ENCODE measurements at regions not wholly inside any gene's neighbourhood (a gene's known extent, or its start where the extent isn't known, plus 50 kb on each side); places are given as distances from the start of the nearest gene placed in this dataset.

DNA sequence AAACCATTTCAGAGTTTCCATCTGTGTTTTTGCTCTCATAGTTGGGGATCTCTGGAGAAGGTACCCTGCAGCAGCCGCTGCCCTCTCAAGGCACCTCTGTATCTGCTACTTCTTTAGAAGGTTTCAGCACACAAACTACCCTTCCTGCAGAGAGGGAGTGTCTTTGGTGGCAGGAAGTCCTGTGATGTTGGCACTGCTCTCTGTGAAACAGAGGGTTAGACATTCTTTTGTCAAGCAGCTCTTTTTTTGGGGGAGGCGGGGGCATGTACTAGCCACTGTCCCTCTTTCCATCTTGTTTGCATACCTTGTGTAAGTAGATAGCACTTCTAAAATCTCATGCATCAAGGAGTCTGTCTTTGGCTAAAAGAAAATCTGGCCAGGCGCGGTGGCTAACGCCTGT lies 352.6 kb downstream of the BMP4 start:
- no peak for ATAC-seq (ENCODE audit: low FRiP score)
- 93 to 96% methylated on average over 5 of the region's 5 CpGs for WGBS, 2 donors

DNA sequence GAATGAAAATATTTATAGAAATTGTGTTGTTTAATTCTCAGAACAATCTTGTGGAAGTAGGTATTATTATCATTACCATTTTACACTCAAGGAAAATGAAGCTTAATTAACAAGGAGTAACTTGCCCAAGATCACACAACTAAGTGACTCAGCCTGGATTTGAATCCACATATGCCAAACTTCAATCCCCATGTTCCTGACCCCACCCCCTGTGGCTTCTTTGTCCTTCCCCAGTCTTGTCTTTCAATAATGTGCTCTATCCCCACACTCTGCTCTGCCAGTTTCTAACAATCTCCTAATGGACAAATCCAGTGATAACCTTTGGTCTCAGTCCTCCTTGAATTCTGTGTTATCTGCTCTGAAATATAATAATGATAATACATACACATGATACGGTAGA lies 355.2 kb downstream of the BMP4 start:
- no peaks in the 10 kb centered on the region for H3K4me1 ChIP-seq (ENCODE audit: control insufficient read depth in 1 of 2, insufficient read depth in 2 of 2, low read length in 2 of 2)
- no peaks in the 10 kb centered on the region for H3K9me3 ChIP-seq (ENCODE audit: control insufficient read depth, low read length)
- DNase-seq = no peak
- no peak for ATAC-seq (ENCODE audit: low FRiP score)
- no peak overlapping the region for H3K27ac ChIP-seq (ENCODE audit: low read depth in 1 of 2, low read length in 2 of 2)
- WGBS, 2 donors = 75 to 76% methylated on average over 1 of the region's 1 CpG
- no peaks in the 10 kb centered on the region for H3K27me3 ChIP-seq (ENCODE audit: control insufficient read depth in 1 of 2, insufficient read depth in 2 of 2, low read length in 1 of 2)
- no peaks in the 10 kb centered on the region for H3K36me3 ChIP-seq (ENCODE audit: control insufficient read depth in 1 of 2, insufficient read depth in 2 of 2, low read length in 1 of 2)
- intact Hi-C loops (cut with DNase I) = no loop called here
- no peak overlapping the region for H3K4me3 ChIP-seq (ENCODE audit: low read length in 2 of 2)

More for the DNA sequence above, 352.6 kb downstream of the BMP4 start:
- DNase-seq = no peak
- Histone ChIP-seq H3K4me1 (ENCODE audit: control insufficient read depth in 1 of 2, insufficient read depth in 2 of 2, low read length in 2 of 2) (no peaks in the 10 kb centered on the region), H3K27ac (ENCODE audit: low read depth in 1 of 2, low read length in 2 of 2) (no peak overlapping the region), H3K27me3 (ENCODE audit: control insufficient read depth in 1 of 2, insufficient read depth in 2 of 2, low read length in 1 of 2) (no peaks in the 10 kb centered on the region), H3K9me3 (ENCODE audit: control insufficient read depth, low read length) (peaks cover 2% of the 10 kb centered on the region), H3K4me3 (ENCODE audit: low read length in 2 of 2) (no peak overlapping the region), H3K36me3 (ENCODE audit: control insufficient read depth in 1 of 2, insufficient read depth in 2 of 2, low read length in 1 of 2) (no peaks in the 10 kb centered on the region)
- intact Hi-C loops (cut with DNase I) = no loop called here

- H3K27ac ChIP-seq (ENCODE audit: low read depth in 1 of 2, low read length in 2 of 2) = no peak overlapping the region
- peaks cover under 1% of the 10 kb centered on the region for H3K9me3 ChIP-seq (ENCODE audit: control insufficient read depth, low read length)
- no peaks in the 10 kb centered on the region for H3K27me3 ChIP-seq (ENCODE audit: control insufficient read depth in 1 of 2, insufficient read depth in 2 of 2, low read length in 1 of 2)
- no peak overlapping the region for H3K4me3 ChIP-seq (ENCODE audit: low read length in 2 of 2)
- intact Hi-C loops (cut with DNase I) = no loop called here
- DNase-seq (no peak), ATAC-seq (ENCODE audit: low FRiP score) (no peak)
- WGBS, 2 donors = 75% methylated on average over 6 of the region's 6 CpGs
- H3K4me1 ChIP-seq (ENCODE audit: control insufficient read depth in 1 of 2, insufficient read depth in 2 of 2, low read length in 2 of 2) = no peaks in the 10 kb centered on the region
- no peaks in the 10 kb centered on the region for H3K36me3 ChIP-seq (ENCODE audit: control insufficient read depth in 1 of 2, insufficient read depth in 2 of 2, low read length in 1 of 2)
Measured at GRCh38 chr14:53599221-53599945, 357.2 kb downstream of the BMP4 start.

DNA sequence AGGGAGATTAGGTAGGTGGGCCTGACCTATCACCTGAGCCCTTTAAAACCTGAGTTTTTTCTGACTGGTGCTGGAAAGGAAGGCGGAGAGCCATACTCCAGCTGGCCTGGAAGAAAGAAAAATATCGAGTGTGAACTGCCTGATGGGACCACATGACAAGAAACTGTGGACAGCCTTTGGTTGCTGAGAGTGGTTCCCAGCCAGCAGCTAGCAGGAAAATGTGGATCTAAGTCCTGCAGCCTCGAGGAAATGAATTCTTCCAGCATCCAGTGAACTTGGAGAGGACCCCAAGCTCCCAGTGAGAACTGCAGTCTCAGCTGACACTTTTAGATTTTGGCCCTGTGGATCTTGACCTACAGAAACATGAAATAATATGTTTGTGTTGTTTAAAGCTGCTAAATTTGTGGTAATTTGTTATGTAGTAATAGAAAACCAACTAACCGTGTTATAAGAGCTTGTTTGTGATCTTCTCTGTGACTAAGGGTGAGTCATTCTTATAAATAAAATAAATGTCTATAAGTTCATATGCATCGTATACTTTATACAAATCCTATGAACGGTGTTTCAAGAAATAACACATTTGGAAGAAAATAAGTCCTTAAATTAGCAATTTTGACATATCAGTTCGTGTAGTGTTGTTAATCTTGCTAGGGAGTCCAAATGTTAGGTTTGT lies 359.6 kb downstream of the BMP4 start:
- H3K4me3 ChIP-seq (ENCODE audit: low read length in 2 of 2) = no peak overlapping the region
- H3K27ac ChIP-seq (ENCODE audit: low read depth in 1 of 2, low read length in 2 of 2) = no peak overlapping the region
- peaks cover 1% of the 10 kb centered on the region for H3K9me3 ChIP-seq (ENCODE audit: control insufficient read depth, low read length)
- no peaks in the 10 kb centered on the region for H3K36me3 ChIP-seq (ENCODE audit: control insufficient read depth in 1 of 2, insufficient read depth in 2 of 2, low read length in 1 of 2)
- H3K4me1 ChIP-seq (ENCODE audit: control insufficient read depth in 1 of 2, insufficient read depth in 2 of 2, low read length in 2 of 2) = no peaks in the 10 kb centered on the region
- intact Hi-C loops (cut with DNase I) = no loop called here
- H3K27me3 ChIP-seq (ENCODE audit: control insufficient read depth in 1 of 2, insufficient read depth in 2 of 2, low read length in 1 of 2) = no peaks in the 10 kb centered on the region
- DNase-seq (no peak), ATAC-seq (ENCODE audit: low FRiP score) (no peak)
- 61 to 63% methylated on average over 7 of the region's 7 CpGs for WGBS, 2 donors

- ATAC-seq (ENCODE audit: low FRiP score) = no peak
- no peaks in the 10 kb centered on the region for H3K4me1 ChIP-seq (ENCODE audit: control insufficient read depth in 1 of 2, insufficient read depth in 2 of 2, low read length in 2 of 2)
- no peaks in the 10 kb centered on the region for H3K36me3 ChIP-seq (ENCODE audit: control insufficient read depth in 1 of 2, insufficient read depth in 2 of 2, low read length in 1 of 2)
- intact Hi-C loops (cut with DNase I) = no loop called here
- no peak overlapping the region for H3K27ac ChIP-seq (ENCODE audit: low read depth in 1 of 2, low read length in 2 of 2)
- no peak for DNase-seq
- peaks cover 1% of the 10 kb centered on the region for H3K9me3 ChIP-seq (ENCODE audit: control insufficient read depth, low read length)
- no peaks in the 10 kb centered on the region for H3K27me3 ChIP-seq (ENCODE audit: control insufficient read depth in 1 of 2, insufficient read depth in 2 of 2, low read length in 1 of 2)
- 73 to 74% methylated on average over 3 of the region's 3 CpGs for WGBS, 2 donors
- H3K4me3 ChIP-seq (ENCODE audit: low read length in 2 of 2) = no peak overlapping the region
Measured at GRCh38 chr14:53591816-53592215, 364.8 kb downstream of the BMP4 start.

GRCh38 chr14:53581504-53581903 lies 375.1 kb downstream of the BMP4 start:
- DNase-seq = no peak
- Histone ChIP-seq H3K9me3 (ENCODE audit: control insufficient read depth, low read length) (no peaks in the 10 kb centered on the region), H3K36me3 (ENCODE audit: control insufficient read depth in 1 of 2, insufficient read depth in 2 of 2, low read length in 1 of 2) (no peaks in the 10 kb centered on the region), H3K27ac (ENCODE audit: low read depth in 1 of 2, low read length in 2 of 2) (no peak overlapping the region), H3K4me1 (ENCODE audit: control insufficient read depth in 1 of 2, insufficient read depth in 2 of 2, low read length in 2 of 2) (no peaks in the 10 kb centered on the region), H3K27me3 (ENCODE audit: control insufficient read depth in 1 of 2, insufficient read depth in 2 of 2, low read length in 1 of 2) (peaks cover 0 to 2% of the 10 kb centered on the region in 2 donors), H3K4me3 (ENCODE audit: low read length in 2 of 2) (no peak overlapping the region)
- intact Hi-C loops (cut with DNase I) = no loop called here
- ATAC-seq (ENCODE audit: low FRiP score) = no peak
- WGBS, 2 donors = 38 to 39% methylated on average over 1 of the region's 1 CpG

DNA sequence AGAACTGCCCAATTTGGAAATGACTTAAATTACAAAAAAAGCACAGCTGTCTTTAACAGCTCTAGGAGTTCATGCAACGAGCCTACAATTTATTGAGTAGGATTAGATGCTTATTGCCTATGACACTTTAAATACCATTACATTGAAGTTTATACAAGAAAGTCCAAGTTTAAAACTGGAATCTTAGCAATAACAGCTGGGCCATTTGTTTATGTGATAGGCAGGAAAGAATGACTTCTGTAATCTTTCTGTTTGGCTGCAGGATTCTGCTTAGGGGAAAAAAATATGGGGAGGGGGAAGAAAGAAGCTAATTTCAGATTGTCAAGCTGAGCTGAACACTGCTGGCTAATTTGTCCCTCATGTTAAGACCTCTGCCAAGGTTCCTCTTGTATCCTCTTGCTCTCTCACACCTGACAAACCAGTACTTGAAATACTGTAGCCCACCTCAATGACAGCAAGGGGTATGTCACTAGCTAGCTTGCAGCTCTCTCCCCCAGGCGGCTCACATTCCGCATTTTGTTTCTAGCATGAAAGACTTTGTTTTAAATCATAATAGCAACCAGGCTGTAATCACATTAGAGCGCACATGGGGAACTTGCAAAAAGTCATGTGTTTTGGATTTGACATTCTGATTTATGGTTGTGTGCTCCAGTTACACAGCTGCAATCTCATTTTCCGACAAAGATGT lies 384.8 kb downstream of the BMP4 start:
- Histone ChIP-seq H3K36me3 (ENCODE audit: control insufficient read depth in 1 of 2, insufficient read depth in 2 of 2, low read length in 1 of 2) (no peaks in the 10 kb centered on the region), H3K27ac (ENCODE audit: low read depth in 1 of 2, low read length in 2 of 2) (no peak overlapping the region), H3K4me1 (ENCODE audit: control insufficient read depth in 1 of 2, insufficient read depth in 2 of 2, low read length in 2 of 2) (no peaks in the 10 kb centered on the region), H3K9me3 (ENCODE audit: control insufficient read depth, low read length) (peaks cover 2% of the 10 kb centered on the region), H3K4me3 (ENCODE audit: low read length in 2 of 2) (no peak overlapping the region), H3K27me3 (ENCODE audit: control insufficient read depth in 1 of 2, insufficient read depth in 2 of 2, low read length in 1 of 2) (no peaks in the 10 kb centered on the region)
- WGBS, 2 donors = 21 to 28% methylated on average over 5 of the region's 5 CpGs
- no peak for ATAC-seq (ENCODE audit: low FRiP score)
- no peak for DNase-seq
- intact Hi-C loops (cut with DNase I) = no loop called here

DNA sequence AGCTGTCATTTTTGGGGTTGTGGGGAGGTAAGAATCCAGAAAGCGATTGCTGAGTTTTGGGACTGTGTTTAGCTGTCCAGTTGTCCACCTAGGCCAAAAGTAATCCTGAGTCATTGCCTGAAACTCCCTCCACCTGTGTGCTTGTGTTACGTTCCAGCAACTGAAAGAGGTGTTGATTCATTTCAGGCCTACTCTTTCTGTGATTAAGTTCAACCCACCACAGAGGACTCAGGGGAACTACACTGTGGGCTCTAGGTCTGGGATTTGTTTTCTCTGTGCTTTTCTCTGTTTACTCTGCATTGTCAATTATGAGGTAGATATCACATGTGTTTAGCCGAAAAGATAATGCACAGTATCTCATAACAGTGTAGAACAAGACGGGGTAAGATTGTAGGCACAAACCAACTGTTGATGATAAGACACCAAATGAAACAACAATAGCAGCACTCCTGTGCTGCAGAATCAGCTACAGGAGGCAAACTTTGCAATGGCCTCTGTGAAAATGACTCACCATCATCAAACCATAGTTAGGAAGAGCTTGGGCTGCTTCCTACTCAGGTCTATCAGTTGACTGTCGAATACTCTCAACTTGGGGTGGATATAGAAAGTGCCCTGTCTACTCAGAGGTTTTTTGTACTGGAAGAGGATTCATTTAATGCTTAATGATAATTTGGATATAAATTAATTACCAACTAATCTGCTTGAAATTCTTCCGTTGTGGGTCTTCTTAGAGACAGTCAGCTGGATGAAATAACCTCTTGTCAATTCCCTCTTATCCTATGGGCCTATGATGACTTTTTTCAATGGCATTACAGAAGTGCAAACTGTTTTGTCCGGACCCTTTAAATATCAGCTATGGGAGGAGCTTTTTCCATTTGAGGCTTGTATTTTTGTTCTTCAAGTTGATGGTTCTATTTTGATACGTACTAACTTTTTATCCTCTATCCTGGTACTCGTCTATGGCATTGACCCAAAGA lies 385.9 kb downstream of the BMP4 start:
- Histone ChIP-seq H3K36me3 (ENCODE audit: control insufficient read depth in 1 of 2, insufficient read depth in 2 of 2, low read length in 1 of 2) (no peaks in the 10 kb centered on the region), H3K4me1 (ENCODE audit: control insufficient read depth in 1 of 2, insufficient read depth in 2 of 2, low read length in 2 of 2) (no peaks in the 10 kb centered on the region), H3K9me3 (ENCODE audit: control insufficient read depth, low read length) (no peaks in the 10 kb centered on the region), H3K4me3 (ENCODE audit: low read length in 2 of 2) (no peak overlapping the region), H3K27me3 (ENCODE audit: control insufficient read depth in 1 of 2, insufficient read depth in 2 of 2, low read length in 1 of 2) (no peaks in the 10 kb centered on the region), H3K27ac (ENCODE audit: low read depth in 1 of 2, low read length in 2 of 2) (no peak overlapping the region)
- DNase-seq (no peak), ATAC-seq (ENCODE audit: low FRiP score) (no peak)
- intact Hi-C loops (cut with DNase I) = no loop called here
- 83 to 88% methylated on average over 9 of the region's 9 CpGs for WGBS, 2 donors

All from aorta (tissue), 5 donors.